ENCODE measurements at regions not wholly inside any gene's neighbourhood (a gene's known extent, or its start where the extent isn't known, plus 50 kb on each side); places are given as distances from the start of the nearest gene placed in this dataset.

DNA sequence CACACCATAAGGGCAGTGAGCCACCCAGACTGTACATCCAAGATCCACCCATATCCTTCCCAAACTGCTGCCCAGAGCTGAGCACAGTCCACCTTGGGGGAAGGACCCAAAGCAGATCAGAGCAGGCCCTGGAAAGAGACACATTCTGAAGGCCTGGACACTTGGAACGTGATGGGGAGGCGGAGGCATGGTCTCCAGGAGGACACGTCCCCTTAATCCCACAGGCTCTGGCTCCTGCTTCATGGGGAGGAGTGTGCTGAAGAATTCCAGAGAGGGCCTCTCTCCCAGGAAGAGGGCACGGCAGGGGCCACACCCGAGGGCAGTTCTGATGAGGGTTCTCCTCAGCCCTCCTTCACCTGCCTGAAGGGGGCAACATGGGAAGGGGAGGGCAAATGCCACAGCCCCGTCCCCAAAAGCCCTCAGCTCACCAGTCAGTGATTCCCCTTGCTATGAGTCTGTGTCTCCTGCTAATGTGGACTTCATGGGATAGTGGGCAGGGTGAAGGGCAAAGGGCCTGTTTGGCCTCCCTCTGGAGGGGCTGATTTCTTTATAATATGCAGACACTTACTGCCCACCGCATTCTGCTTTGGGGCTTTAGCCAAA is 276.8 kb downstream of the ENC1 start:
- ChIA-PET POLR2A (ENCODE audit: unreplicated experiment) (no interaction called here), CTCF (no interaction called here)
- H3K4me1 ChIP-seq (ENCODE audit: insufficient read depth, low read length): no peaks in the 10 kb centered on the region
- DNase-seq (no peak), ATAC-seq (no peak)
- H3K9me2 ChIP-seq (replicated peaks; ENCODE audit: low read length): no peaks in the 10 kb centered on the region
- no peak overlapping the region for H3K4me2 ChIP-seq (ENCODE audit: low read length)
- H2AFZ ChIP-seq (ENCODE audit: low read length): no peak overlapping the region
- no peaks in the 10 kb centered on the region for H4K20me1 ChIP-seq (ENCODE audit: low read length)
- no TSS peak for BruUV-seq (replicated peaks)
- no peak overlapping the region for H3K4me3 ChIP-seq (ENCODE audit: low read length)
- H3K9ac ChIP-seq (ENCODE audit: low read length): no peak overlapping the region
- H3K27me3 ChIP-seq (ENCODE audit: low read length): no peaks in the 10 kb centered on the region
- TF ChIP-seq EZH2phosphoT487 (IDR thresholded peaks at IDR 0.05; ENCODE audit: borderline replicate concordance, low read length) (no peak), EZH2 (IDR thresholded peaks at IDR 0.05; ENCODE audit: low read length, unreplicated experiment) (no peak)
- TF ChIP-seq, protein P1, sequence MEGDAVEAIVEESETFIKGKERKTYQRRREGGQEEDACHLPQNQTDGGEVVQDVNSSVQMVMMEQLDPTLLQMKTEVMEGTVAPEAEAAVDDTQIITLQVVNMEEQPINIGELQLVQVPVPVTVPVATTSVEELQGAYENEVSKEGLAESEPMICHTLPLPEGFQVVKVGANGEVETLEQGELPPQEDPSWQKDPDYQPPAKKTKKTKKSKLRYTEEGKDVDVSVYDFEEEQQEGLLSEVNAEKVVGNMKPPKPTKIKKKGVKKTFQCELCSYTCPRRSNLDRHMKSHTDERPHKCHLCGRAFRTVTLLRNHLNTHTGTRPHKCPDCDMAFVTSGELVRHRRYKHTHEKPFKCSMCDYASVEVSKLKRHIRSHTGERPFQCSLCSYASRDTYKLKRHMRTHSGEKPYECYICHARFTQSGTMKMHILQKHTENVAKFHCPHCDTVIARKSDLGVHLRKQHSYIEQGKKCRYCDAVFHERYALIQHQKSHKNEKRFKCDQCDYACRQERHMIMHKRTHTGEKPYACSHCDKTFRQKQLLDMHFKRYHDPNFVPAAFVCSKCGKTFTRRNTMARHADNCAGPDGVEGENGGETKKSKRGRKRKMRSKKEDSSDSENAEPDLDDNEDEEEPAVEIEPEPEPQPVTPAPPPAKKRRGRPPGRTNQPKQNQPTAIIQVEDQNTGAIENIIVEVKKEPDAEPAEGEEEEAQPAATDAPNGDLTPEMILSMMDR (conservative IDR thresholded peaks at IDR 0.05; ENCODE audit: low read depth, low read length): no peak
- H3K36me3 ChIP-seq (ENCODE audit: low read depth, low read length): no peaks in the 10 kb centered on the region
- no peaks in the 10 kb centered on the region for H3K79me2 ChIP-seq (ENCODE audit: low read length)
- H3F3A ChIP-seq (ENCODE audit: low read length, unreplicated experiment): no peaks in the 10 kb centered on the region
- H3K9me3 ChIP-seq (ENCODE audit: low read length): no peaks in the 10 kb centered on the region
- intact Hi-C loops (cut with micrococcal nuclease): no loop called here
- H3K27ac ChIP-seq (ENCODE audit: low read length): no peak overlapping the region

- H2AFZ ChIP-seq (ENCODE audit: low read length): no peak overlapping the region
- POLR2A ChIA-PET (ENCODE audit: unreplicated experiment): no interaction called here
- H3K9ac ChIP-seq (ENCODE audit: low read length): no peak overlapping the region
- H3K4me3 ChIP-seq (ENCODE audit: low read length): no peak overlapping the region
- intact Hi-C loops (cut with micrococcal nuclease): no loop called here
- no peaks in the 10 kb centered on the region for H3K27me3 ChIP-seq (ENCODE audit: low read length)
- H3K9me2 ChIP-seq (replicated peaks; ENCODE audit: low read length): no peaks in the 10 kb centered on the region
- CTCF ChIA-PET: no interaction called here
- no peak overlapping the region for H3K27ac ChIP-seq (ENCODE audit: low read length)
- ATAC-seq (peak; percentile 55), DNase-seq (peak; percentile 22)
- H3F3A ChIP-seq (ENCODE audit: low read length, unreplicated experiment): no peaks in the 10 kb centered on the region
- no peaks in the 10 kb centered on the region for H3K9me3 ChIP-seq (ENCODE audit: low read length)
- no peak overlapping the region for H3K4me2 ChIP-seq (ENCODE audit: low read length)
- H4K20me1 ChIP-seq (ENCODE audit: low read length): no peaks in the 10 kb centered on the region
- no TSS peak for BruUV-seq (replicated peaks)
- no peaks in the 10 kb centered on the region for H3K4me1 ChIP-seq (ENCODE audit: insufficient read depth, low read length)
- TF ChIP-seq EZH2 (IDR thresholded peaks at IDR 0.05; ENCODE audit: low read length, unreplicated experiment) (no peak), EZH2phosphoT487 (IDR thresholded peaks at IDR 0.05; ENCODE audit: borderline replicate concordance, low read length) (no peak)
- TF ChIP-seq, protein P1 (conservative IDR thresholded peaks at IDR 0.05; ENCODE audit: low read depth, low read length): no peak
- no peaks in the 10 kb centered on the region for H3K79me2 ChIP-seq (ENCODE audit: low read length)
- no peaks in the 10 kb centered on the region for H3K36me3 ChIP-seq (ENCODE audit: low read depth, low read length)
Observed at GRCh38 chr5:74361406-74362358, 278.8 kb downstream of the ENC1 start.
